Ecto neural progenitor cell (in vitro differentiated cells): ENCODE measurements at regions not wholly inside any gene's neighbourhood (a gene's known extent, or its start where the extent isn't known, plus 50 kb on each side); places are given as distances from the start of the nearest gene placed in this dataset.
"Not testable (repeated sequence)": the region's sequence is repeated elsewhere in the genome, so short reads cannot be mapped to it uniquely, and the experiment has no call there.

Experiments used
- DNase-seq: peaks from one replicate; pipeline ENCODE4 v3.0.0-alpha.2; 2018; ENCODE audit warnings: low spot score

- no peak for DNase-seq
Observed at GRCh38 chr7:49669692-49670260, 103.7 kb upstream of the VWC2 start.

GRCh38 chr7:49670991-49671390 is 102.4 kb upstream of the VWC2 start:
- no peak for DNase-seq

GRCh38 chr7:49692516-49692915 is 80.9 kb upstream of the VWC2 start:
- DNase-seq: no peak

DNA sequence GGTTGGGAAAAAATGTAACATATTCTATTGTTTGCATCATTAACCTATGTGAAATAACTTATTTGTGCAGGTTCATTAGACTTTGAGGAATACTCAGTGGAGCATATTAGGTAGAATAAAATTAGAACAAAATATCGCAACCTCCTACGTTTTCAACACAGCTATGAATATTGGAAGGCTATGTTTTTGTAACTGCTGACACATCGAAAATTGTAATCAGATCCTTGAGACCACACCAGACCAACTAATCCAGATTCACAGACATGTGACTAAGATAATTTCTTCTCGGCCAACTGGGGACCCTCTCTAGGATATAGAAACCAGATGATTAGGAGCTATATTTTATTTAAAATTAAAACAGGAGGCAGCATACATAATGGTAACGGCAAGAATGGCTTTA is 77.5 kb upstream of the VWC2 start:
- DNase-seq: no peak

GRCh38 chr7:49700841-49701240 is 72.6 kb upstream of the VWC2 start:
- no peak for DNase-seq

GRCh38 chr7:49702099-49702498 is 71.3 kb upstream of the VWC2 start:
- no peak for DNase-seq

DNA sequence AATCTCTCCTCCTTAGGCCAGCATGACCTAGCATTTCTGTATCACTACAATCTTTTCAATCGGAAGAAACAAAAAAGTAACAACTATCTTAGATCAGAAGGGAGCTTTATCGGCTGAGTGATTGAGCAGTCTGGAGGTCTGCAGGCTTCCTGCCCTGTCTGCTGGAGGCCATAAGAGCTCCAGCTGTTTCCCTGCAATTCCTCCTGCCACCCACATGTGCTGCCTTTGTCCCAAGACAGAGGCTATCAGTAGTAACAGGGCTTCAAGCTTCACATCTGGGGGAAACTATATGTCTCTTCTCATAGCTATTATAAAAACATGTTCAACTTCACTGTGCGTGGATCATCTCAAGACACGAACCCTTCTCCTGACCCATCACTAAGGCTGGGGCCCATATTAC is 70.1 kb upstream of the VWC2 start:
- no peak for DNase-seq

- no peak for DNase-seq
Observed at GRCh38 chr7:49703881-49704280, 69.6 kb upstream of the VWC2 start.

- no peak for DNase-seq
Observed at GRCh38 chr7:49706106-49706505, 67.3 kb upstream of the VWC2 start.

DNA sequence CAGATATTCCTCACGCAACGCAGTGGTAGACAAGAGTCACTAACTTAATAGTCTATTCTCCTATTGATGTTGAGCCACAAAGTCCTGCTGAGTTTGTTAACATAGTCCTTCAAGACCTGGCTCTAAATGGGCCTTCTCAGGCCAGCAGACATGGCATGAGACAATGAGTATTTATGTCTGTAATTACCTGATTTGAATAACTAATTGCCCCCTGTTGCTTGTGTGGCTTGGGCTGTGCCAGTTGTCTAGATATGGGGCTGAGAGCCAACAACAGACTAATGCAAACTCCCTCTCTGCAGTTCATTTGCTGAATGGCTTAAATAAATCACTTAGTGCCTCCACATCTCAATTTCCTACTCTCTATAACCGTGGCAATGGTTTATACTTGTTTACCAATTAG is 65.5 kb upstream of the VWC2 start:
- no peak for DNase-seq

DNA sequence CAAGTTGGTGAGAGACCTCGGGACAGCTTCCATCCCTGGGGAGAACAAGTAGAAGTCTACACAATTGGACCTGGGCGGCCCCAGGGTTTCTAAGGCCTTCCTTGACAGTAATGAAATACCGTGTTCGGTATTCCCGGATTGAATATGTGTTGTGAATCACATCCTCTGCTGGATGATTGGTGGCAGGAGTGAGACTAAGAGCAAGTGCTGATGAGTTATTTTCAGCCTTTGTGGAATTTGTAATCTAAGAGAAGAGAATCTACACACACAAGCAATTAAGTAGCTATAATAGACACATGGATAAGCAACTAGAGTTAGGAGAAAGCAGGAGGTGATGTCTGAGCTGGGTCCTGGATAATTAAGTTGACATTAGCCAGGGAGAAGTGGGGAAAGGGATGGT is 64.8 kb upstream of the VWC2 start:
- no peak for DNase-seq

GRCh38 chr7:49711072-49711723 is 62.2 kb upstream of the VWC2 start:
- DNase-seq: not testable (repeated sequence)

- DNase-seq: no peak
Observed at GRCh38 chr7:49714182-49714581, 59.3 kb upstream of the VWC2 start.

- DNase-seq: no peak
Observed at GRCh38 chr7:49715486-49715885, 58.0 kb upstream of the VWC2 start.

DNA sequence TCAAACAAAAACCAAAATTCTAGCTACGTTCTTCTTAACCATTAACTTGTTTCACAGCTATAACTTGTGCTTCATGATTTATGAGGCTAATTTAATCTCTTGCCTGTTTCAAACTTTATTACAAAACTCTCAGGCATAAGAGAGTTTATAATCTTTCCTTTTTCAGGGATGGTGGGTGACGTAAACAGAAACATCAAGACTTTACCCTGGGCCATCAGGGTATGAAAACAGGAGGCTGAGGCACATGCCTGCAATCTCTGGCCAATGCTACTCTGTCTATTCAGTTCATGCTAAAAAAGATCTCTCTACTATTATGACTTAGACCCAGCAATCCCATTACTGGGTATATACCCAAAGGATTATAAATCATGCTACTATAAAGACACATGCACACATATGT is 55.9 kb upstream of the VWC2 start:
- no peak for DNase-seq

GRCh38 chr7:49718760-49719159 is 54.7 kb upstream of the VWC2 start:
- no peak for DNase-seq

DNA sequence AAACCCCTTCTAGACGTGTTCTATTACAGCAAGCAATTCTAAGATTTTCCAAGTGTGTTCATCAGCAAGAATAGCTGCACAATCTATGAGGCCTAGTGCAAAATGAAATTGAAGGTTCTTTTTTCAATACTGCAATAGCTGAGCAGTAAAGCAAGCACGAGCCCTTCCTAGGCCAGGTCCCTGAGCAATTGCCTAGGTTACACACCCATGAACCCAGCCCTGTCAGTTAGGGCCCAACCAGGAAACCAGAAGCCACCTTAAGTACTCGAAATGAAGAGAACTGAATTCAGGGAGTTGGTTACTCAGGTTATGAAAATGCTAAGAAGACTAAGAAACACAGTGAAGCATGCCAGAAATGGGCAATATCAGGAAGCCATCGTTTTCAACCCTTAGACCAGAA is 52.0 kb upstream of the VWC2 start:
- no peak for DNase-seq
